ENCODE measurements at regions not wholly inside any gene's neighbourhood (a gene's known extent, or its start where the extent isn't known, plus 50 kb on each side); places are given as distances from the start of the nearest gene placed in this dataset.

- DNase-seq, result no peak
- TF ChIP-seq CTCF (IDR thresholded peaks at IDR 0.05), result no peak
- intact Hi-C loops (cut with DNase I), result loop anchor here in 1 of 10 donors (10.0 kb wide), 1 partner anchor 114 kb away; no protein-coding TSS in a partner anchor
- ATAC-seq, result no peak
- H3K4me1 ChIP-seq, result peaks cover 0 to 12% (median 0%) of the 10 kb centered on the region in 9 donors
- no peak overlapping the region for H3K4me3 ChIP-seq
- H3K27me3 ChIP-seq, result peaks cover 0 to 21% (median 0%) of the 10 kb centered on the region in 7 donors
- 88 to 91% methylated on average over 2 of the region's 2 CpGs for WGBS, 2 donors
- H3K9me3 ChIP-seq, result no peaks in the 10 kb centered on the region
- no peaks in the 10 kb centered on the region for H3K36me3 ChIP-seq
- no peak overlapping the region for H3K27ac ChIP-seq
These were observed 451.5 kb downstream of the EPHA4 start for GRCh38 chr2:221120643-221121042.

- intact Hi-C loops (cut with DNase I), result loop anchor here in 1 of 10 donors (10.0 kb wide), 1 partner anchor 111 kb away; no protein-coding TSS in a partner anchor
- ATAC-seq (no peak), DNase-seq (no peak)
- Histone ChIP-seq H3K27ac (no peak overlapping the region), H3K4me1 (peaks cover 0 to 12% (median 0%) of the 10 kb centered on the region in 9 donors), H3K36me3 (no peaks in the 10 kb centered on the region), H3K27me3 (peaks cover 0 to 18% (median 0%) of the 10 kb centered on the region in 7 donors), H3K4me3 (no peak overlapping the region), H3K9me3 (peaks cover 0 to 12% (median 0%) of the 10 kb centered on the region in 11 donors)
- TF ChIP-seq CTCF (IDR thresholded peaks at IDR 0.05), result no peak
- WGBS, 2 donors, result 94% methylated on average over 3 of the region's 3 CpGs
These were observed 448.7 kb downstream of the EPHA4 start for GRCh38 chr2:221123396-221123795.

GRCh38 chr2:221124532-221125240 is 447.4 kb downstream of the EPHA4 start:
- Histone ChIP-seq H3K9me3 (peaks cover 0 to 12% (median 0%) of the 10 kb centered on the region in 11 donors), H3K27me3 (peaks cover 0 to 17% (median 0%) of the 10 kb centered on the region in 7 donors), H3K36me3 (no peaks in the 10 kb centered on the region), H3K27ac (peak overlapping the region in 1 of 10 donors; percentile 24), H3K4me1 (peaks cover 0 to 12% (median 0%) of the 10 kb centered on the region in 9 donors), H3K4me3 (peak overlapping the region in 4 of 10 donors; percentile 10 to 25 (median 18))
- 50 to 60% methylated on average over 9 of the region's 9 CpGs for WGBS, 2 donors
- no peak for TF ChIP-seq CTCF (IDR thresholded peaks at IDR 0.05)
- peak; percentile 12 to 73 for DNase-seq
- peak; percentile 37 to 93 (median 78) for ATAC-seq
- intact Hi-C loops (cut with DNase I), result loop anchor here in 2 of 10 donors (5.0 to 10.0 kb wide), 2 partner anchors 110 to 438 kb away; no protein-coding TSS in a partner anchor

GRCh38 chr2:221125691-221126090 is 446.4 kb downstream of the EPHA4 start:
- Histone ChIP-seq H3K4me1 (peaks cover 0 to 12% (median 0%) of the 10 kb centered on the region in 9 donors), H3K36me3 (no peaks in the 10 kb centered on the region), H3K27ac (no peak overlapping the region), H3K4me3 (no peak overlapping the region), H3K27me3 (peaks cover 0 to 12% (median 0%) of the 10 kb centered on the region in 7 donors), H3K9me3 (peaks cover 0 to 12% (median 0%) of the 10 kb centered on the region in 11 donors)
- intact Hi-C loops (cut with DNase I), result loop anchor here in 2 of 10 donors (5.0 to 10.0 kb wide), 2 partner anchors 109 to 437 kb away; no protein-coding TSS in a partner anchor
- DNase-seq (no peak), ATAC-seq (no peak)
- WGBS, 2 donors, result 68 to 70% methylated on average over 3 of the region's 3 CpGs
- TF ChIP-seq CTCF (IDR thresholded peaks at IDR 0.05), result no peak

Data from heart right ventricle (tissue), 16 donors.